ENCODE measurements at regions not wholly inside any gene's neighbourhood (a gene's known extent, or its start where the extent isn't known, plus 50 kb on each side); places are given as distances from the start of the nearest gene placed in this dataset.

DNA sequence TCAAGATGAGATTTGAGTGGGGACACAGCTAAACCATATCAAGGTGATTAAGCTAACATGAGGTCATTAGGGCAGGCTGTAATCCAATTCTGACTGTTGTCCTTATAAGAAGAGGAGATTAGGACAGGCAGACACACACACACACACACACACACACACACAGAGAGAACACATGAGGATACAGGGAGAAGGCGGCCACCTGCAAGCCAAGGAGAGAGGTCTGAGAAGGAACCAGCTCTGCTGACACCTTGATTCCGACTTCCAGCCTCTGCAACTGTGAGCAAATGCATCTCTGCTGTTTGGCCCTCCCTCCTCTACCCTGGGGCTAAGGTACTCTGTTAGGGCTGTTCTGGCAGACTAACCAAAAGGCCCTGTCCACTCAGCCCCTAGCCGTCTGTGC, 112.5 kb upstream of the GSC start:
- H4K20me1 ChIP-seq (ENCODE audit: low read depth), result no peaks in the 10 kb centered on the region
- Mint-ChIP-seq H3K36me3 (no peaks in the 10 kb centered on the region), H3K4me3 (no peak overlapping the region), H3K27me3 (ENCODE audit: insufficient read depth, low read depth) (peaks cover 8% of the 10 kb centered on the region), H3K27ac (no peak overlapping the region), H3K9me3 (no peaks in the 10 kb centered on the region), H3K4me1 (peaks cover 7% of the 10 kb centered on the region)
- no peaks in the 10 kb centered on the region for H3F3A ChIP-seq (ENCODE audit: low read depth)
- no peak overlapping the region for H3K4me2 ChIP-seq
- H3K4me3 ChIP-seq, result no peak overlapping the region
- H2AFZ ChIP-seq (replicated peaks), result no peak overlapping the region
- TF ChIP-seq EZH2 (IDR thresholded peaks at IDR 0.05) (no peak), EZH2phosphoT487 (IDR thresholded peaks at IDR 0.05) (no peak)
- TF ChIP-seq, protein P1, sequence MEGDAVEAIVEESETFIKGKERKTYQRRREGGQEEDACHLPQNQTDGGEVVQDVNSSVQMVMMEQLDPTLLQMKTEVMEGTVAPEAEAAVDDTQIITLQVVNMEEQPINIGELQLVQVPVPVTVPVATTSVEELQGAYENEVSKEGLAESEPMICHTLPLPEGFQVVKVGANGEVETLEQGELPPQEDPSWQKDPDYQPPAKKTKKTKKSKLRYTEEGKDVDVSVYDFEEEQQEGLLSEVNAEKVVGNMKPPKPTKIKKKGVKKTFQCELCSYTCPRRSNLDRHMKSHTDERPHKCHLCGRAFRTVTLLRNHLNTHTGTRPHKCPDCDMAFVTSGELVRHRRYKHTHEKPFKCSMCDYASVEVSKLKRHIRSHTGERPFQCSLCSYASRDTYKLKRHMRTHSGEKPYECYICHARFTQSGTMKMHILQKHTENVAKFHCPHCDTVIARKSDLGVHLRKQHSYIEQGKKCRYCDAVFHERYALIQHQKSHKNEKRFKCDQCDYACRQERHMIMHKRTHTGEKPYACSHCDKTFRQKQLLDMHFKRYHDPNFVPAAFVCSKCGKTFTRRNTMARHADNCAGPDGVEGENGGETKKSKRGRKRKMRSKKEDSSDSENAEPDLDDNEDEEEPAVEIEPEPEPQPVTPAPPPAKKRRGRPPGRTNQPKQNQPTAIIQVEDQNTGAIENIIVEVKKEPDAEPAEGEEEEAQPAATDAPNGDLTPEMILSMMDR (IDR thresholded peaks at IDR 0.05), result no peak
- H3K27me3 ChIP-seq, result peaks cover 8% of the 10 kb centered on the region
- no peaks in the 10 kb centered on the region for H3K79me2 ChIP-seq (ENCODE audit: low read depth)
- no peaks in the 10 kb centered on the region for H3K4me1 ChIP-seq
- no peak overlapping the region for H3K27ac ChIP-seq
- H3K9me3 ChIP-seq (ENCODE audit: low read depth), result no peaks in the 10 kb centered on the region
- no peak for DNase-seq (ENCODE audit: low spot score)
- H3K9ac ChIP-seq, result no peak overlapping the region
- no peaks in the 10 kb centered on the region for H3K36me3 ChIP-seq

DNA sequence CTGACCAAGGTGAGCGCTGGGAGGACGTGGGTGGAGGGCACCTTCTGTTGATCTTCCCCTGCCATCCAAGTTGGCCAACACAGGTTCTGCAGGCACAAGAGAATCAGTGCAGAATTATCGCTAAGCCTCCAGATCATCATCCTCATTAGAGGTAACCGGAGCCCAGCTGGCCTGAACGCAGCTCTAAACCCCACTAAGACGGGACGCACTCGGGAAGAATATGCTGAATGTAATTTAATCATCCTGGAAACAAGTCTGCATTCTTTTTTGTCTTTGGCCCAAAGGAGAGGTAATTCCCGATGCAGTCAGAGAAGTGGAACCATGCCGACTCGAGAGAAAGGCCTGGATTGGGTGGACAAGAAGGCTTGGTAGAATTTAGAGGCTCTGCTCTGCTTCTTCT, 111.0 kb upstream of the GSC start:
- Mint-ChIP-seq H3K4me3 (no peak overlapping the region), H3K36me3 (no peaks in the 10 kb centered on the region), H3K9me3 (no peaks in the 10 kb centered on the region), H3K27ac (no peak overlapping the region), H3K4me1 (peaks cover 7% of the 10 kb centered on the region), H3K27me3 (ENCODE audit: insufficient read depth, low read depth) (peaks cover 8% of the 10 kb centered on the region)
- Histone ChIP-seq H3F3A (ENCODE audit: low read depth) (no peaks in the 10 kb centered on the region), H3K9me3 (ENCODE audit: low read depth) (no peaks in the 10 kb centered on the region), H3K4me3 (no peak overlapping the region), H3K27ac (no peak overlapping the region), H3K4me2 (no peak overlapping the region), H3K27me3 (no peaks in the 10 kb centered on the region), H3K4me1 (no peaks in the 10 kb centered on the region), H3K79me2 (ENCODE audit: low read depth) (no peaks in the 10 kb centered on the region), H3K36me3 (no peaks in the 10 kb centered on the region), H4K20me1 (ENCODE audit: low read depth) (no peaks in the 10 kb centered on the region), H3K9ac (no peak overlapping the region), H2AFZ (replicated peaks) (no peak overlapping the region)
- DNase-seq (ENCODE audit: low spot score), result no peak
- TF ChIP-seq, protein P1 (IDR thresholded peaks at IDR 0.05), result no peak
- TF ChIP-seq EZH2 (IDR thresholded peaks at IDR 0.05) (no peak), EZH2phosphoT487 (IDR thresholded peaks at IDR 0.05) (no peak)

DNA sequence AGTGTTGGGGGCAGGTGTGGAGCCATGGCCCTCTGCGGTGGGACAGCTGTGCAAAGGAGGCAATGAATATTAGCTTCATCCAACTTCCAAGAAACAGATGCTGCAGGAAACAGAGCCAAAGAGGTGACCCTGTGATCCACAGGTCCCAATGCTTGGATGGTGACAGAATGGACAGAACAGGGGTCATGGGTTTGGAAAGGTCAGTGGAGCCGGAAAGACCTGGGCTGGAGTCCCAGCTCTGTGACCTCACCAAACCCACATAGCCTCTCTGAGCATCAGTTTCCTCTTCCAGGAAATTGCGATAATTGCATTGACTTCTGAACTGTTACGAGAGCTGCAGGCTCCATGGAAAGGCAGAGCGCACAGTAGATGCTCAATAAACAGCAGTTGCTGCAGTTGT, 110.2 kb upstream of the GSC start:
- Histone ChIP-seq H2AFZ (replicated peaks) (no peak overlapping the region), H3K27ac (no peak overlapping the region), H4K20me1 (ENCODE audit: low read depth) (no peaks in the 10 kb centered on the region), H3K4me3 (no peak overlapping the region), H3K4me2 (no peak overlapping the region), H3K4me1 (no peaks in the 10 kb centered on the region), H3K36me3 (no peaks in the 10 kb centered on the region), H3F3A (ENCODE audit: low read depth) (no peaks in the 10 kb centered on the region), H3K9me3 (ENCODE audit: low read depth) (no peaks in the 10 kb centered on the region), H3K27me3 (no peaks in the 10 kb centered on the region), H3K9ac (no peak overlapping the region), H3K79me2 (ENCODE audit: low read depth) (no peaks in the 10 kb centered on the region)
- Mint-ChIP-seq H3K4me1 (peaks cover 7% of the 10 kb centered on the region), H3K4me3 (no peak overlapping the region), H3K36me3 (no peaks in the 10 kb centered on the region), H3K9me3 (no peaks in the 10 kb centered on the region), H3K27me3 (ENCODE audit: insufficient read depth, low read depth) (peaks cover 10% of the 10 kb centered on the region), H3K27ac (no peak overlapping the region)
- no peak for DNase-seq (ENCODE audit: low spot score)
- TF ChIP-seq, protein P1 (IDR thresholded peaks at IDR 0.05), result no peak
- TF ChIP-seq EZH2phosphoT487 (IDR thresholded peaks at IDR 0.05) (no peak), EZH2 (IDR thresholded peaks at IDR 0.05) (no peak)

DNA sequence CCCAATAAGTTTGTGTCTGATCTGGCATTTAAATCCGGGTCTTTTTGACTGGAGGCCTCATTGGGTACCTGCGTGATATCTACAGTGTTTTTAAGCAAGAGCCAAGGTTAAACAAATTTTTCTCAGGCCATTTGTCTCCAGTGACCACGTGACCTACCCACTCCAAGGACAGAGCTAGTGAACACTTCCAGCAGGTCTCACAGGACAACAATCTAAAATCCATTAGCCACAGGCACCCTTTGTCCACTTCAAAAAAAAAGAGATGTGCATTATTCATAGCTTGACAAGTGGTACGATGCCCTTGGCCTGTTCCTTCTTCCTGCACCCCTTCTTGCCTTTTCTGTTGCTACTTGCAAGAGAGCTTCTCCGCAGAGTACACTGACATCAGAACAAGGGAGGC, 109.6 kb upstream of the GSC start:
- no peaks in the 10 kb centered on the region for H3K4me1 ChIP-seq
- no peaks in the 10 kb centered on the region for H3F3A ChIP-seq (ENCODE audit: low read depth)
- no peaks in the 10 kb centered on the region for H3K36me3 ChIP-seq
- no peaks in the 10 kb centered on the region for H3K27me3 ChIP-seq
- H3K4me3 ChIP-seq, result no peak overlapping the region
- Mint-ChIP-seq H3K36me3 (no peaks in the 10 kb centered on the region), H3K27me3 (ENCODE audit: insufficient read depth, low read depth) (peaks cover 10% of the 10 kb centered on the region), H3K9me3 (no peaks in the 10 kb centered on the region), H3K4me3 (no peak overlapping the region), H3K4me1 (peaks cover 3% of the 10 kb centered on the region), H3K27ac (no peak overlapping the region)
- H2AFZ ChIP-seq (replicated peaks), result no peak overlapping the region
- H3K4me2 ChIP-seq, result no peak overlapping the region
- H3K79me2 ChIP-seq (ENCODE audit: low read depth), result no peaks in the 10 kb centered on the region
- DNase-seq (ENCODE audit: low spot score), result no peak
- TF ChIP-seq EZH2phosphoT487 (IDR thresholded peaks at IDR 0.05) (no peak), EZH2 (IDR thresholded peaks at IDR 0.05) (no peak)
- TF ChIP-seq, protein P1 (IDR thresholded peaks at IDR 0.05), result no peak
- H3K9ac ChIP-seq, result no peak overlapping the region
- no peak overlapping the region for H3K27ac ChIP-seq
- H3K9me3 ChIP-seq (ENCODE audit: low read depth), result no peaks in the 10 kb centered on the region
- no peaks in the 10 kb centered on the region for H4K20me1 ChIP-seq (ENCODE audit: low read depth)

All from neural progenitor cell (in vitro differentiated cells).